ENCODE measurements at regions not wholly inside any gene's neighbourhood (a gene's known extent, or its start where the extent isn't known, plus 50 kb on each side); places are given as distances from the start of the nearest gene placed in this dataset.
"Not testable (repeated sequence)": the region's sequence is repeated elsewhere in the genome, so short reads cannot be mapped to it uniquely, and the experiment has no call there.

DNA sequence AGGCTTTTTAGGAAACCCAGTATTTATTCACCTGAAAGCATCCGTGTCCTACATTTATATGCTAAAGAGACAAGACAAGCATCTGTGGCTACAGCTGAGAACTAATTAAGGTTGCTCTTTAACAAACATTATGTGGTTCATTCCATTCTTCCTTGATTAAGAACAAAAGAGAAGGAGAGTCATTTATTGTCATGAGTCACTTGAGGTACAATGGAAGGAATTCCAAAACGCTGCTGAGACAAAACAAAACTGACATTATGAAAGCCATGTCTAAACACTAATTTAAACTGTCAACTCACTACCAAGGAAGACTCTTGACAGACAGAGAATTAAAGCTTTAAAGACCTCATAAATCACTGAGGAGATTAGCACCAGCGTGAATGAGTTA lies 214.4 kb downstream of the BMP4 start:
- no peak for DNase-seq (ENCODE audit: low spot score)

DNA sequence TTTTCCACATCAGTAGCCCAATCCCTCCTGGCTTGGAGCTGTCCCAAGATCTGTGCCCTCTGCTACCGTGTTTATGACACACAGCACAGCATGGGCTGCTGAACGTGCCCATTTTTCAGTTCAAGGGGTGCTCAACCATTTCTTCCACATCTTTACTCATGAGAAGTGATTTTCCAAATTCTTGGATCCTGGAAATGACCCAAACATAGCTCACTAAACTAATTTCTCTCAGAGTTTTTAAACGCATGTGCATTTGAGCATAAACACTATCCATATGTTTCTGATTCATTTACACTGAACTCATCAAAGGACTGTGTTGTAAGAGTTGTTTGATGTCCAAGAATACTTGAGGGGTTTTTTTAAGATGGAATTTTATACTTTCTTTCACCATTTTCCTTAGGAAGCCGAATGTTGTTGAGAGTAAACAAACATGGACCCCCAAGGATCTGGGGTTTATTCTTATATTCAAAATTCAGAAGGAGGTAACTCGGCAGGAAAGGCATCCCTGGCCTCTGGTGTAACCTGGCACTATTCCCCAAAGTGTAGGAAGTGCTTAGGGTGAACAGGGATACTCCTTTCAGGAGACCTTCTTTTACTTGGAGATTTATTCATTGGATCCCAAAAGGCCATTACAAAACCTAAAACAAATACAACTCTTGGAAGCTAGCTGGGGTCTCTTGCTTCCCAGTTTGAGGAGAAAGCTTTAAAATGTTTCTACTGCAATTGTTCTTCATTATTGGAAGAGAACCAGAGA lies 215.0 kb downstream of the BMP4 start:
- DNase-seq (ENCODE audit: low spot score) = no peak

DNA sequence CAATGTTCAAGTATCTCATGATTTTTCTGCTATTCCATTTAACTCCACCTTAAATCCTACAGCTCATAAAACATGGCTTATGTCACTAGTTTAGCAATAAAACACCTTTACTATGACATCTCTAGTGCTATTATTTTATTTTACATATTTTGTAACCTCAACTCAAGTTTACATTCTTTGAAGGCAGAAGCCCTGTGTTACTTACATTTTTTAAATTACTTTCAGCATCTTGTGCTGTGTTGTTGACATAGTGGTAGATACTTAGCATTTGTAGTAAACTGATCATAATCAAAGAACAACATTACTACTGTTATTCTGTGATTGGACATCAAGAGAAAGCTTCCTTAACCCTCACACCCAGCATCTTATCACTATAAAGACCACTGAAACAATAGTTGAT lies 216.1 kb downstream of the BMP4 start:
- DNase-seq (ENCODE audit: low spot score) = no peak

DNA sequence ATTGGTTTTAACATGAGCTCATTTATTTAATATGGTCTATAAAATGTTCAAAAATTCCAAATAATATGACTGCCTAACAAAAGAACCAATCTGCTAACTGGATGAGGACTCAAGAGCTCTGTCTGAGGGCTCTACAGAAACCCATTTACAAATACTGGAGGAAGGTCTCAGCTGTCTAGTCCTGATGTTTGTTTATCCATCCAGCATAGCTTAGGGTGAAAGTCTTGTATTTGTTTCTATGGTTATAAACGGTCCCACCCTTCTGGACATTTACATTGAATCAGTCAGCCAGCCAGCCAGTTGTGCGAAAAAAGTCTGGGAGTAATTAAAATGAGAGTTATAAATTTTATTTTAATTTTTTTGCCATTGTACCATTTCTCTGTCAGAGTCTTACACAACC lies 220.7 kb downstream of the BMP4 start:
- DNase-seq (ENCODE audit: low spot score) = no peak

DNA sequence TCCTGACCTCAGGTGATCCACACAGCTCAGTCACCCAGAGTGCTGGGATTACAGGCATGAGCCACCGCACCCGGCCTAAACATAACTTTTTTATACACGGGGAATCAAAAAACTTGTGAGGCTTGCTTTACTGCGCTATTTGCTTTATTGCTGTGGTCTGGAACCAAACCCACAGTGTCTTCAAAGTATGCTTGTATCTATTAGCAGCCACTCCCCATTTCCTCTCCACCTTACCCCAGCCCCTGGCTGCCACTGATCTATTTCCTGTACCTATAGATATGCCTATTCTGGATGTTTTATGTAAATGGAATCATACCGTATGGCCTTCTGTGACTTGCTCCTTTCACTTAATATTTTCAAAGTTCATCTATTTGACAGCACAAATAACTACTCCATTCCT lies 233.4 kb downstream of the BMP4 start:
- DNase-seq (ENCODE audit: low spot score) = no peak

DNA sequence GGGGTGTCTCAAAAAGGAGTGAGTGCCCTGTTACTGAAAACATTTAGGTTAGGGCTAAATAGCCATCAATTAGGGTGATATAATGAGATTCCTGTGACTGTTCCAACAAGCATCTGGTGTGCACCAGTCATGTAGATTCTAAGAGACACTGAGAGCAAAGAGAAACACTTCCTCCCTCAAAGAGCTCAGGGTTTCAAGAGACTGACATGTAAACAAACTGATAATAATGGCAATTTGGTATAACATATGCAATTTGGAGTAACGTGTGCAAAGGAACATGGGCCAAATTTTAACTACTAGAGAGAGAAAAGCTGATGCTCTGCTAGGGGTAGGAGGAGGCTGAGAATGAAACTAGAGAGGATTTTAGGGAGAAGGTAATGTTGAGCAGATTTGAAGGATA lies 237.1 kb downstream of the BMP4 start:
- no peak for DNase-seq (ENCODE audit: low spot score)

DNA sequence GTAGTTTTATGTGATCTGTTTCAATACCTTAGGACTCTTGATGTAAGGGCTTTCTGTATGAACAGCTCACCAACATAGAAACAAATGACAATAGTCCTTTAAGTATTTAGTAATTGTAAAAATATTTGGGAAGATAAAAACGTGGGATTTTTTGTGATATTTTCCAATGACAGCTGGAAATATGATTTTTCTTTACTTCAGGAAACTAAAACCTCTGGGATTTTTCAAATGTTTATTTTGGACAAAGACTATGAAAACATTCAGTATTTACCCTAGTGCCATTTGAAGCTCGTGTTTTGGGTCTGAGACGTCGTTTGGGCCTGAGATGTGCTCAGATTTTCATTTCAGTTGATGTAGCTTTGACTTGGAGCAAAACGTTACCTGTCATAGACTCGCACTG lies 240.0 kb downstream of the BMP4 start:
- no peak for DNase-seq (ENCODE audit: low spot score)

DNA sequence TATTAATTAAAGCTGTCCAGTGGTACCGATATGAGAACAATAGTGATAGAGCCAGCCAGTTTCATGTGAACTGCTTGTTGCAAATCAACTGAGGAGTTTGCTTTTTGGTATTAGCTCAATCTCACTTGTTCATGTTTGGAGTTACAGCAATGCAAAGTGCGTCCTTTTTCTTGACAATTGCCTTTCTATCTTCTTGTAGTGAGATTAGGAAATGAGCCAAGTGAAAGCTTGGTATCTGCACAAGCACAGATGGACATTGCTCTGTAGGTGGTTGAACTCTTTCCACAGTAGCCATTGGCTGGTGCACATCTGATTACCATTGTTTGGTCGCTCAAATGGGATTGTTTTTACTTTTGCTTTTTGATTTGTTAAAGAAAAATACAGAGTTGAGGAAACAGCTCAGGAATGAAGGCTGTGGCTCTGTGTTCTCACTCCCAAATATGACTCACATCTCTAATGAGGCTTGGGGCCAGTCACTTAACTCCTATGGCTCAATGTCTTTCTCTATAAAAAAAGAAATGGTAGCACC lies 241.4 kb downstream of the BMP4 start:
- no peak for DNase-seq (ENCODE audit: low spot score)

DNA sequence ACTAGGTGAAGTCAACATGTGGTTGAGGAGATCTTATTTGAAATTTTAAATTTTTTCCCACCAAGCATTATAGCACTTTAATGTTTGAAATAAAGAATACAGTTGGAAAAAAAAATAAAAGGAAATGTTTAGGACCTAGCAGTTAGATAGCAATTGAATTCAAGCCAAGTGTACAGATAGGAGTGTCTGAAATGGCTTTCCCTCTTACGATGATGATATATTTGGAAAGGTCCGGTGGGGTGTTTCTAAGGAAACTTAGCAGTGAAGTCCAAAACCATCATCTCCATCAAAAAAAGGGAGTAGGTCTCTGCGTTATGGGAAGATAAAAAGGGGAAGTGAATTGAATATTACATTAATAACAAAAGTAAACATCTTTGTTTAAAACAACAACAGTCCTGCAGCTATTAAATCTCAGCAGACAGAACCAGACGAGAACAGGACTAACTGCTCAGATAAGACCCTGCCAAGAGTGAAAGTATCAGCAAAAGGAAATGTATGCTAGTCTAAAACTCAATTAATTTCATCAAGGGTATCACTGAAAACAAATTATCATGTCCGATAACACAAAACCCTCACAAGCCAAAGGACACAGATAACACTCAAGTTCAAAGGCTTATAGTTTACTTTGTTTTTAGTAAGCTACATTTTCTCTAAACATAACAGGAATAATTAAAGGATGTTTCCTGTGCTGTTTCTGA lies 242.0 kb downstream of the BMP4 start:
- no peak for DNase-seq (ENCODE audit: low spot score)

DNA sequence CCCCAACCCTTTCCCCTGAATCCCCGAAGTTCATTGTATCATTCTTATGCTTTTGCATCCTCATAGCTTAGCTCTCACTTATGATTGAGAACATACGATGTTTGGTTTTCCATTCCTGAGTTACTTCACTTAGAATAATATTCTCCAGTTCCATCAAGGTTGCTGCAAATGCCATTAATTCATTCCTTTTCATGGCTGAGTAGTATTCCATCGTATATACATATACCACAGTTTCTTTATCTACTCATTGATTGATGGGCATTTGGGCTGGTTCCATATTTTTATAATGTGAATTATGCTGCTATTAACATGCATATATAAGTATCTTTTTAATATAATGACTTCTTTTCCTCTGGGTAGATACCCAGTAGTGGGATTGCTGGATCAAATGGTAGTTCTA lies 243.7 kb downstream of the BMP4 start:
- DNase-seq (ENCODE audit: low spot score) = not testable (repeated sequence)

DNA sequence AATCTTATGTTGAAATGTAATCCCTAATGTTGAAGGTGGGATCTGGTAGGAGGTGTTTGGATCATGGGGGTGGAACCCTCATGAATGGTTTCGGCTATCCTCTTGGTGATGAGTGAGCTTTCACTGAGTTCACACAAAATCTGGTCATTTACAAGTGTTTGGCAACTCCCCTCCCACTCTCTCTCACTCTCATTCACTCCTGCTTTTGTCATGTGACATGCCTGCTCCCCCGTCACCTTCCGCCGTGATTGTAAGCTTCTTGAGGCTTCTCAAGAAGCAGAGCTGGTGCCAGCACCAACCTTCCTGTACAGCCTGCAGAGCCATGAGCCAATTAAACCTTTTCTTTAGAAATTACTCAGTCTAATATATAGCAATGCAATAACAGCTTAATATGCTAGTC lies 245.4 kb downstream of the BMP4 start:
- DNase-seq (ENCODE audit: low spot score) = no peak

DNA sequence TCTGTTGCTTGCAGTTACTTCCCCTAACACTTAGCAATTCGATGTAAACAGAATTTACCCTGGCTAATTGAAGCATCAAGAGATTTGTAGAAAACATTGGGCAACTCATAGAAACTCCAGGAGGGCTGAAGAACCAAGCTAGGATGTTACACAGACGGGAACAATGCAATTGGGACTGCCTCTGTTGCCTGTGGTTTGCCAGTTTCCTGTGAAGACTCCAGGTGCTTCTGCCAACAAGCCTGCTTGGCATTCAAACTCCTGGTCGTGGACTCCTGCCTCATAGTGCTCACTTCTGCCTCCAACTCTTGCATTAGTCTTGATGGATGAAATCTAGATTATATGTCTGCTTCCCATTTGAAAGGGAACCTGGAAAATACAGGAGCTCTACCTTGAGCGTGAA lies 246.0 kb downstream of the BMP4 start:
- DNase-seq (ENCODE audit: low spot score) = no peak

DNA sequence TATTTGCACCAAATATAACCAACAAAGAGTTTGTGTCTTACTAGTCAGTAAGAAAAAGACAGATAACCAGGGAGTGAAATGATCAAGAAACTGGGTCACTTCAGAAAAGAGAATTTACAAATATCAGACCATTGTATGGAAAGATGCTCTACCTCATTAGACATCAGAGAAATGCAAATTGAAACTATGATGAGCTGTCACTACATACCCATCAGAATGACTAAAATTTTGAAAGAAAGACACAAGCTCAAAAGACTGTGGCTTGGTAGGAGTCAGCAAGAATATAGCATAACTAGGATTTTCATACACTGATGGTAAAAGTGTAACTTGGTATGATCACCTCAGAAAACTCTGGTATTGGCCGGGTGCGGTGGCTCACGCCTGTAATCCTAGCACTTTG lies 247.2 kb downstream of the BMP4 start:
- no peak for DNase-seq (ENCODE audit: low spot score)

DNA sequence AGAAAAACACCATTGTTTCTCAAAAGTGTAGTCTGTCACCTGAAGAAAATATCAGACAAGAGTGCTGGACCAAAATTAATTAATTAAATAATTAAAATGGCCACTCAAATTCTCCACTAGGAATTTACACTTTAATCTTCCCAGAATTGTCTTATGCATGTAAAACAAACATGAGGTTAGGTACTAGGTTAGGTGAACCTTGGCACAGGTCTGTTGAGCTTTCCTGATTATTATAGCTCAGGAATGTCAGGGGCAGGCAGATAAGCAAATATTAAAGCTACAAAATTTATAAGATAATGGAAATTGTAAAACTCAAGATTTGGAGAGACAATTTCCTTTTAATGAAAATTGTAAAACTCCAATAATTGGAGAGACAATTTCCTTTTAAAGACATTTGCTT lies 253.2 kb downstream of the BMP4 start:
- DNase-seq (ENCODE audit: low spot score) = no peak

DNA sequence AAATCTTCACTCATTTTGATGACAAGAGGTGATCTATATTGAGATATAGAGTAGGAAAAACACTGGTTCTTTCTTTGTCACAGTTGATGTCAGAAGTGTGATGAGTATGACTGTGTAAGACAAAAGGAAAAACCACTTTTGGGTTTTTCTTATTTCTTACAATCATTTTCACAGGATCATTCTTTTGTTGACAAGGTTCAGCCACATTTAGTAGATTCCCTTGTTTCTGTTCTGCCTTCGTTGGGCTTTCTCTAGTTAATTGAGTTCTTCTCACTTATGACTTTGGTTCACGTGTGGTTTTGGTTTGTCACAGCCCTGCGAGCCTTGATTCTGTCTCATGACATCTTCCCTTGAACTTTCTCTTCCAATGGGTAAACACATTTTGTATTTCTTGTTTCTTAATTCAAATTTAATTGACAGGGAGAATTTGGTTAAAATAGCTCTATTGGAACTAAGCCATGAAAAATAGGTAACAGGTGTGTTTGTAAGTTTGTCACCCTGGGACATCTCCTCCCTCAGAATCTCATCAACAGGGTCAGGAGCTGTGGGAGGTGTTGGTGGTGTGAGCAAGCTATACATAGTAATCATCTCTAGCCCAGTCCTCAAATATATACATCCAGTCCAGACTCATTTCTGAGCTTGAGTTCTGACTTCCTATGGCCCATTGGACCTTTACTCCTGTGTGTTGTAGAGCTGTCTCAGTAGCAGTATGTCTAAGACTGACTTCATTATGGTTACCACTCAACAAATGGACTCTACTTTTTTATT lies 255.3 kb downstream of the BMP4 start:
- no peak for DNase-seq (ENCODE audit: low spot score)

DNA sequence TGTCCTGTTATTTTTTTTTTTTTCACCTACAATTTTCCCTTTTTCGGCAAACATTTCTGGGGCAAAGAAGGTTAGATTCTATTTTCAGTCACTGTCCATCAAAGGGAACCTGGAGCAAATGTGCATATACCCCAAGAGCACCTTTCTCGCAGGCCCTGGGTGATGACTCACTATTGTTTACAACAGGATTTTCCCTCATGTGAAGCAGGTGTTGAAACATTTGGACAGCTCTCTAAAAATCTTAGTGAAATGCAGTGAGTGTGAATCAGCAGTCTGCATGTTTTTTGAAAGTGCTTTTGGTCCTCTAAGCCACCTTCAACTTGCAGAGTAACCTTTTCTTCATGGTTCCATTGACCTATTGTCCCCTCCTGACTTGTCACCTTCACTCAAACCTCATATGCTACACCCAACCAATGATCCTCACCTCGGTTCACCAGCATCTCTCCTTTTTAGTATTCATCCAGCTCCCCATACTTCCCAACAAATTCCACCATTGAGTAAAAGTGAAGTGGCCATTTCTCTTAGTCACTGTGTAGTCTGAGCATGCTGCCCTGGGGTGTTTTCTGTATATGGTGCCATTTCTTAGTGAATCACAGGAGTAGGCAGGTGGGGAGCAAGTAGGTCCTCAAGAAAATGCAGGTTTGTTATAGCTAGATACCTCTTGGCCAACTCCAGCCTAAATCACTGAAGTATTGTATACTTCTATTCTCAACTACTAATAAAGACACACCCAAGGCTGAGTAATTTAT lies 260.2 kb downstream of the BMP4 start:
- DNase-seq (ENCODE audit: low spot score) = no peak

DNA sequence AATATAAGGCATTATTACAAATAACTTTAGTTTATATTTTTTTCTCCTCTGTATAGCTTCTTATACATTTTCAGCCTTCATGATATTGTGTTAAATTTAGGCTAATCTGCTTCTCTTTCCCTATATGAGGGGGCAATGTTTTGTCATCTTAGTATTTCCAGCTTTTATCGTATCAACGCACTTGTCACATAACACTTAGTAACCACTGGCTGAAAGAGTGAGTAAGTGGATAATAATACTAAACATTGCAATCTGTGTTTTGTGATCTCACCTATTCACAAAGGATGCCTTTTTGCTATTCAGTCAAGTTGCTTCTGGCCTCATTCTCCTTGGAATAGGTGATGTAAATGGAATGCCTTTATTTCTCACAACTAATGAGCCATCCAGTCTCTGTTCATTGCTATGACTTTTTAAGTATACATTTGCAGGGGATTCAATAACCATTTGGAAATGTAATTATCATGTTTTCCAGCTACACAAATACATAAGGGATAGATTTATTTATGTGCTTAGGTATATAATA lies 260.9 kb downstream of the BMP4 start:
- no peak for DNase-seq (ENCODE audit: low spot score)

DNA sequence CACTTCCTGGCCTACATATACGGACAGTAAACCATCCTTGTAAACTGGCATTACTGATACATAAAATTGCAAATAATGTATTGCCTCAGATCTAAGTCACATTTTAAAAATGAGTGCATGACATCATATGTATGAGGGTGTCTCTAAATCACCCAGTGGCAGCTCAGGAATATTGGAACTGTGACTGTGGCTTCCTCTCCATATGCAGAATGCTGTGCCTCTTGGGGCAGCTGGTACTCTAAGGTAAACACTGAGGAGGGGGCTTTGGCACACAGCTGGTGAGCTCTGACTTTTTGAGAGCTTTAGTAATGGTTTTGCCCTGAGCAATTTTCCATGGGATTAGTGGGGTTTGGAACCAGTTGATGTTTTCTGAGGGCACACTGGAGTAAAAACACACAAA lies 263.7 kb downstream of the BMP4 start:
- no peak for DNase-seq (ENCODE audit: low spot score)

DNA sequence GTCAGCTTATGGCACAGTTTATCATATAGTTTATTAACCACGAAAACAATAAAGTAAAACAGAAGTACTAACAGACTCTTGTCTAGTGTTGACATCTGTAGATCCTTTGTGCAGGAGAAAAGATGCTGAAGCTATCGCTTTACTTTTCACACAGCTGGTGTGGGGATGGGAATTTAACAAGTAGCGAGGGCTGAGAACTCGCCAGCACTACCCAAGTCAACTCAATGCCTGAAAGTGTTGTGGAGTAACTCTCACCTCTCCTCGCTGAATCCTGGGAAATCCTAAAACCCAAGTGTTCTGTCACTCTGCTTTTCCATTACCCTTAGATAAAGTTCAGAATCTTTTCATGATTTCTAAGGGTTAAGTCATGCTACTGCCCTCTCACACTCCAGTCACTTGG lies 264.2 kb downstream of the BMP4 start:
- no peak for DNase-seq (ENCODE audit: low spot score)

DNA sequence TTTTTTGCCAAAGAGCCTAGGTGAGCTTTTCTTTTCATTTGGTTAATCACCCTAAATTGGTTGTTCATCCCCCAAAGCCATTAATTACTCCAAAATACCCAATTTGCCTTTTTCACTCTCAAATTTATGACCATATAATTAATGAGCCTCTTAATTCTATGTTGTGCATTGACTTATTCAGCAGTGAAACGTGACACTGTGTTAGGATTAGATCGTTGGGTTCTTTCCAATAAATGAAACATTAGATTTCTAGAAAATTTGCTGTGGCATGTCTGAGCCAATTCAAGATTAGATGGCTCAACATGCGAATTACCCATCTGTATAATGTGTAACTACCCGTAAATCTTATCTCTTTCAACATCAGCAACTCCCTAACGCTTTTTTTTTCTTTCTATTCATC lies 273.4 kb downstream of the BMP4 start:
- DNase-seq (ENCODE audit: low spot score) = no peak

DNA sequence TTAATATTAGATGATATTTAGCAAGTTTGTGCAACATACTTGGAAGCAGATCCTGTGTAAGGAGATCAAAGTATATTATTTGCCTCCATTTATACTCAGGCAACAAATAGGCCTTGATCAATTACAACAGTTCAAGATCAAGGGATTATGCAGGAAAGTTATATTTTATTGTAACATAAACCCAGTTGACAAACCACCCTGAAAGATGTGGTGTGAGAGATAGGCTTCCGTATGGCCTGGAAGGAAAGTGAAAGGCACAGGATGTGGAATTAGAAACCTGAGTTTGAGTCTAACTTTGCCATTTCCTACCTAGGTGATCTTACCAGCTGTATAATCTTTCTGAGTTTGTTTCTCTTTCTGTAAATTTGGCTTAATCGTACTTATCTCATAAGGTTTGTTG lies 284.1 kb downstream of the BMP4 start:
- DNase-seq (ENCODE audit: low spot score) = no peak

DNA sequence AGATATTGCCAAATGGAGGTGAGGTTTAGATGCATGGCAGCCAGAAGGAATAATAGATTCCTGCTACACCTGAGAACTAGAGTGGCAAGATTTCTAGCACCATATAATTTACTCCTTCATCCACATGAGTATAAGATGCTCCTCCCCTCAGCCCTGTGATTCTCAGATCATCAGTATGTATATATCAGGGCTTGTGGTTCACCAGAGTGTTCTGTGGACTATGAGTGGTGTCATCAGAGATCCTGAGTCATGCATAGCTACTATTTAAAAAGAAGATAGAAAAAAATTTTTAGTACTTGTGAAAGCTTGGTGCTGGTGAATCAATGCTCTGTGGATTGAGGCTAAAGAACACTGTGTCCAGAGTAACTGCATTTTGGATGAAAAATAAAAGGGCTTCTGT lies 285.9 kb downstream of the BMP4 start:
- no peak for DNase-seq (ENCODE audit: low spot score)

Measured in germinal center (tissue), 1 donor.